ENCODE measurements at regions not wholly inside any gene's neighbourhood (a gene's known extent, or its start where the extent isn't known, plus 50 kb on each side); places are given as distances from the start of the nearest gene placed in this dataset.

GRCh38 chr6:43987838-43988439 is 139.3 kb downstream of the MRPL14 start:
- no peak for TF ChIP-seq CTCF (IDR thresholded peaks at IDR 0.05; ENCODE audit: borderline replicate concordance, extremely low read depth, low read length, poor library complexity, severe bottlenecking)
- TF ChIP-seq EZH2 (IDR thresholded peaks at IDR 0.05; ENCODE audit: borderline replicate concordance, low read depth, low read length, severe bottlenecking), result no peak

Measured in DND-41 (cell line).